A673 (cell line): ENCODE measurements at regions not wholly inside any gene's neighbourhood (a gene's known extent, or its start where the extent isn't known, plus 50 kb on each side); places are given as distances from the start of the nearest gene placed in this dataset.
"Not testable (repeated sequence)": the region's sequence is repeated elsewhere in the genome, so short reads cannot be mapped to it uniquely, and the experiment has no call there.

ENCODE experiments used
- CTCF ChIP-seq: fragments of 300-800, 200-600 bp; sonication (generic); conservative IDR thresholded peaks from 2 replicates; pipeline ENCODE4 v1.5.1; 2017; ENCODE audit warnings: low read depth, mild to moderate bottlenecking, antibody characterized with exemption, low read length, moderate library complexity, mixed read lengths
- EZH2 ChIP-seq: fragments of 200-600 bp; sonication (generic); IDR thresholded peaks from 2 replicates; pipeline ENCODE4 v1.6.1; 2017; ENCODE audit warnings: borderline replicate concordance, low read depth, mild to moderate bottlenecking, mixed read lengths, antibody characterized with exemption, low read length; ENCODE audit not compliant: poor library complexity, severe bottlenecking

GRCh38 chr4:124169524-124169923, 543.0 kb downstream of the ANKRD50 start:
- not testable (repeated sequence) for TF ChIP-seq CTCF, EZH2
